ENCODE measurements at regions not wholly inside any gene's neighbourhood (a gene's known extent, or its start where the extent isn't known, plus 50 kb on each side); places are given as distances from the start of the nearest gene placed in this dataset.

GRCh38 chr10:10503772-10504171, 513.9 kb upstream of the CELF2 start:
- TF ChIP-seq EZH2phosphoT487 (IDR thresholded peaks at IDR 0.05; ENCODE audit: borderline replicate concordance, low read length) (no peak), CTCF (IDR thresholded peaks at IDR 0.05; ENCODE audit: low read depth, low read length, poor library complexity, severe bottlenecking) (no peak)

Data from DOHH2 (cell line).